ENCODE measurements at regions not wholly inside any gene's neighbourhood (a gene's known extent, or its start where the extent isn't known, plus 50 kb on each side); places are given as distances from the start of the nearest gene placed in this dataset.

DNA sequence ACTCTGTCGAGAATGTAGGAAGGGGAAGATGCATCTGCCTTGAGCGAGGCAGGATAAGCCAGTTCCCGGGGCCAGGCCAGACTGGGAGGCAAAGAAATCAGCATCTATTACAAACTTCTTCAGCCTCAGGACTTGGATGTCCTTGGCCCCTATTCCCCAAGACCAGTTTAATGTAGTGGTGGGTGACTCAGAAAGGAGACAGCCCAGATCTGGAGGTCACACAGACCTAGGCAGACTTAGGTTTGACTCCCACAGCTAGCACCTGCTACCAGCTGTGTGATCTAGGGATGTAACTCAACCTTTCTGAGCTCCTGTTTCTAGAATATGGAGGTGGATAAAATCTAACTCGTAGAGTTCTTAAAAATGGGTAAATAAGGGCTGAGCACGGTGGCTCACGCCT is 409.5 kb upstream of the PROK2 start:
- Histone ChIP-seq H2AFZ (no peak overlapping the region), H3K27me3 (no peaks in the 10 kb centered on the region), H4K20me1 (ENCODE audit: insufficient read depth, poor library complexity, severe bottlenecking) (no peaks in the 10 kb centered on the region), H3K4me2 (no peak overlapping the region), H3K27ac (no peak overlapping the region), H3K36me3 (replicated peaks; ENCODE audit: insufficient read depth, low read depth) (no peaks in the 10 kb centered on the region), H3K9me3 (ENCODE audit: low read depth) (no peaks in the 10 kb centered on the region), H3K79me2 (no peaks in the 10 kb centered on the region), H3K9me2 (replicated peaks; ENCODE audit: insufficient read depth) (no peaks in the 10 kb centered on the region), H3K4me1 (ENCODE audit: insufficient read depth) (no peaks in the 10 kb centered on the region), H3K4me3 (no peak overlapping the region)
- no peak for DNase-seq (ENCODE audit: low spot score)
- TF ChIP-seq EZH2phosphoT487 (IDR thresholded peaks at IDR 0.05; ENCODE audit: low read depth, severe bottlenecking, unreplicated experiment) (no peak), EZH2 (IDR thresholded peaks at IDR 0.05; ENCODE audit: borderline replicate concordance) (no peak)
- TF ChIP-seq, protein P1, sequence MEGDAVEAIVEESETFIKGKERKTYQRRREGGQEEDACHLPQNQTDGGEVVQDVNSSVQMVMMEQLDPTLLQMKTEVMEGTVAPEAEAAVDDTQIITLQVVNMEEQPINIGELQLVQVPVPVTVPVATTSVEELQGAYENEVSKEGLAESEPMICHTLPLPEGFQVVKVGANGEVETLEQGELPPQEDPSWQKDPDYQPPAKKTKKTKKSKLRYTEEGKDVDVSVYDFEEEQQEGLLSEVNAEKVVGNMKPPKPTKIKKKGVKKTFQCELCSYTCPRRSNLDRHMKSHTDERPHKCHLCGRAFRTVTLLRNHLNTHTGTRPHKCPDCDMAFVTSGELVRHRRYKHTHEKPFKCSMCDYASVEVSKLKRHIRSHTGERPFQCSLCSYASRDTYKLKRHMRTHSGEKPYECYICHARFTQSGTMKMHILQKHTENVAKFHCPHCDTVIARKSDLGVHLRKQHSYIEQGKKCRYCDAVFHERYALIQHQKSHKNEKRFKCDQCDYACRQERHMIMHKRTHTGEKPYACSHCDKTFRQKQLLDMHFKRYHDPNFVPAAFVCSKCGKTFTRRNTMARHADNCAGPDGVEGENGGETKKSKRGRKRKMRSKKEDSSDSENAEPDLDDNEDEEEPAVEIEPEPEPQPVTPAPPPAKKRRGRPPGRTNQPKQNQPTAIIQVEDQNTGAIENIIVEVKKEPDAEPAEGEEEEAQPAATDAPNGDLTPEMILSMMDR (IDR thresholded peaks at IDR 0.05; ENCODE audit: poor library complexity): no peak
- 91% methylated on average over 6 of the region's 6 CpGs for WGBS (ENCODE audit: low lambda C conversion rate, missing lambda C conversion rate)

DNA sequence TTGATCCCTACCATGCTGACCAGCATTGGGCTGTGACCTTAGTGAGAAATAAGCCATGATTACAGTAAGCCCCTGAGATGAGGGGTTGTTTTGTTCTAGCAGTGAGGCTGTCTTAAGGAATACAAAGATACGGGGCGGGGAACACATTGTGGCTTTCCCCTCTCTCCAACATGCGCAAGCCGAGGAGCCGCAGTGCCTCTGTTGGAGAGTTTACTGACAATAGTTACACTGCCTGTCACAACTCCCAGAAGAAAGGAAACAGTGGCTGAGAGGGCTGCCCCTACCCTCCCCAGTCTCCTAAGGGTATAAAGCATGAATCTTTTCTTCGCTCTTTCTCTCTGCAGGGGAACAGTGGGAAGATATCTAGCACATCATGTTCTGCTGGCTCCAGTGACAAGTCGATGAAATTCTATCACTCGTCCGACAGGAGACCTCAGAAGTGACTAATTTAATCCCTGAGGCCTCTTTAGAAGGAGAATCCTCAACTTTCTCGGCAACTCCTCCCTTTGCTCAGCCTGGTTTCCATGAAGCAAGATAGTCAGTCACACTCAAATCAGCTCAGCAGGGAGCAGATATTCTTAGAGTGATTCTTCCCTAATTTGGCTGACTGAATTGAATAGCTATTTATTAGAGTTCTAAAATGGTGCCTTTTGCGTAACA is 409.0 kb upstream of the PROK2 start:
- H3K27ac ChIP-seq: no peak overlapping the region
- no peak overlapping the region for H3K4me2 ChIP-seq
- DNase-seq (ENCODE audit: low spot score): no peak
- no peaks in the 10 kb centered on the region for H3K79me2 ChIP-seq
- 84% methylated on average over 11 of the region's 11 CpGs for WGBS (ENCODE audit: low lambda C conversion rate, missing lambda C conversion rate)
- TF ChIP-seq, protein P1 (IDR thresholded peaks at IDR 0.05; ENCODE audit: poor library complexity): no peak
- TF ChIP-seq EZH2phosphoT487 (IDR thresholded peaks at IDR 0.05; ENCODE audit: low read depth, severe bottlenecking, unreplicated experiment) (no peak), EZH2 (IDR thresholded peaks at IDR 0.05; ENCODE audit: borderline replicate concordance) (no peak)
- H3K27me3 ChIP-seq: no peaks in the 10 kb centered on the region
- no peaks in the 10 kb centered on the region for H3K9me2 ChIP-seq (replicated peaks; ENCODE audit: insufficient read depth)
- no peaks in the 10 kb centered on the region for H4K20me1 ChIP-seq (ENCODE audit: insufficient read depth, poor library complexity, severe bottlenecking)
- no peak overlapping the region for H2AFZ ChIP-seq
- no peaks in the 10 kb centered on the region for H3K4me1 ChIP-seq (ENCODE audit: insufficient read depth)
- H3K9me3 ChIP-seq (ENCODE audit: low read depth): no peaks in the 10 kb centered on the region
- no peak overlapping the region for H3K4me3 ChIP-seq
- H3K36me3 ChIP-seq (replicated peaks; ENCODE audit: insufficient read depth, low read depth): no peaks in the 10 kb centered on the region

DNA sequence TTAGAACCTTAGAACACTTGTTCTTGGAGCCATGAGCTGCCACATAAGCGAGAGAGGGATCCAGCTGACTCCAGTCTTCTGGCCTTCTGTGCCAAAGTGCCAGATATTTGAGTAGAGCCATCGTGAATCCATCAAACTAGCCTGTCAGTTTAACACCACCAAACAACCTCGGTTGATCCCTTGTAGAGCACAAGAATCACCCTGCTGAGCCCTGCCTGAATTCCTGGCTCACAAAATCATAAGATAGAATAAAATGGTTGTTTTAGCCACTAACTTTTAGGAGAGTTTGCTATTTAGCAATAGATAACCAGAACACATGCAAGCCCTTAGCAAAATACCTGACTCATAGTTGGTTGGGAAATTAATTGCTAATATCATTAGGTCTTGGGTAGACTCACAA is 407.6 kb upstream of the PROK2 start:
- Histone ChIP-seq H3K4me2 (no peak overlapping the region), H2AFZ (no peak overlapping the region), H3K9me3 (ENCODE audit: low read depth) (no peaks in the 10 kb centered on the region), H3K27me3 (no peaks in the 10 kb centered on the region), H4K20me1 (ENCODE audit: insufficient read depth, poor library complexity, severe bottlenecking) (no peaks in the 10 kb centered on the region), H3K4me3 (no peak overlapping the region), H3K4me1 (ENCODE audit: insufficient read depth) (no peaks in the 10 kb centered on the region), H3K79me2 (no peaks in the 10 kb centered on the region), H3K36me3 (replicated peaks; ENCODE audit: insufficient read depth, low read depth) (no peaks in the 10 kb centered on the region), H3K27ac (no peak overlapping the region), H3K9me2 (replicated peaks; ENCODE audit: insufficient read depth) (no peaks in the 10 kb centered on the region)
- DNase-seq (ENCODE audit: low spot score): no peak
- WGBS (ENCODE audit: low lambda C conversion rate, missing lambda C conversion rate): 90% methylated on average over 3 of the region's 3 CpGs
- TF ChIP-seq EZH2 (IDR thresholded peaks at IDR 0.05; ENCODE audit: borderline replicate concordance) (no peak), EZH2phosphoT487 (IDR thresholded peaks at IDR 0.05; ENCODE audit: low read depth, severe bottlenecking, unreplicated experiment) (no peak)
- TF ChIP-seq, protein P1 (IDR thresholded peaks at IDR 0.05; ENCODE audit: poor library complexity): no peak

All from hepatocyte (in vitro differentiated cells).